NOMO-1 (cell line): ENCODE measurements at regions not wholly inside any gene's neighbourhood (a gene's known extent, or its start where the extent isn't known, plus 50 kb on each side); places are given as distances from the start of the nearest gene placed in this dataset.
"Not testable (repeated sequence)": the region's sequence is repeated elsewhere in the genome, so short reads cannot be mapped to it uniquely, and the experiment has no call there.

ENCODE experiments used
- DNase-seq, 2 experiments: peaks; one replicate each; lab custom pipeline; 2025; ENCODE audit not compliant: unreplicated experiment in 2 of 2; lab: John Stamatoyannopoulos, UW

GRCh38 chr11:82085493-82085892, 648.2 kb downstream of the FAM181B start:
- no peak for DNase-seq

- DNase-seq = no peak
Measured at GRCh38 chr11:82082976-82083375, 650.7 kb downstream of the FAM181B start.

DNA sequence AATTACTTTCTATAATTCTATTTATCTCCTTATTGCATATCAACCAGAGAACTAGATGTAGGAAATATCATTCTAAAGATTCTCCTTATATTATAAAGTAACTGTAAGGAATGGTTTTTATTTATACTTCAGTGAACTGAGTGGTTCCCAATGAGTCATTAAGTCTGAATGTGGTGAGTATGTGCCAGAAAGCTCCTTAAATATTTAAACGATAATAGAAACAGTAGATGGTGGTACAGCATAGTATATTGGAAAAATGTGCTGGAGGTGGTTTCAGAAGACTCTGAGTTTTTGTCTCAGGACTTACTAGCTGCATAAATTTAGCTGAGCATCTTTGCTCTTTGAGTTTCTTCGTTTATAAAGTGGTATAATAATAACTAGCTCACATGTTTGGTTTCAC, 653.5 kb downstream of the FAM181B start:
- DNase-seq = no peak

DNA sequence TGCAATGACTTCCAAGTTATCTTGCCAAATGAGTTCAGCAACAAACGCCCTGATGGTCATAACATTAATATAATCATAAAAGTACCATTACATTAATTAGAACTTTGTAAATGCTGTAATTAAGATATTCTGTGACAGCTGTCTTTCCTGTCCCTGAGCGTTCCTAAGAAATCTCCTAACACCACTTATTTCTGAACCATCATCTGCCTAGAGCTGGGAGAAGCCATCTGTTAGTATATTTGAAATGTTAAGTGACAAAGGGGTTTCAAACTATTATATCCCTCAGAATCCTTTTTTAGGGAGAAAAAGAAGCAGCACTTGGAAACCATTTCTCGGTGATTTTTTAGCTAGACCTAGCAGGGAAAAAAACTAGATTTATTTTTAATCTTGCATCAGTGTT, 657.5 kb downstream of the FAM181B start:
- DNase-seq = no peak

GRCh38 chr11:82059505-82059904, 674.2 kb downstream of the FAM181B start:
- DNase-seq = no peak

DNA sequence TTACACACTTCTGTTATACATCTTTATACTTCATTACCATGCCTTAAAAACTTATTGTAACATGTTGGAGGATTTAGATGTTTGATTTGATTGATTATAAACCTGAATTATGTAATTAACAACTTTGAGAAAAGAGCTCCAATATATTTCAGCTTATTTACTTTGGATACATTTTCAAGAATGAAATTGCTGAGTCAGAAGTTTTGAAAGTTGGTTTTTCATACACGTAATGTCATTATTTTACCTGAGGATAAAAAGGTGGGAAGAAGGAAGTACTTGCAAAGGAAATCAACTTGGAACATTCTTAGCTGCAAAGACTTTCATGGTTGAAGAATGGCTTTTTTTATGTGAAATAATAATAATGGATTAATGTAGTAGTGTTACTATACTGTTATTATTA, 677.2 kb downstream of the FAM181B start:
- DNase-seq = no peak

- no peak for DNase-seq
Measured at GRCh38 chr11:82049199-82049598, 684.5 kb downstream of the FAM181B start.

GRCh38 chr11:82047200-82047599, 686.5 kb downstream of the FAM181B start:
- DNase-seq = no peak

- DNase-seq = no peak
Measured at GRCh38 chr11:82046778-82047177, 686.9 kb downstream of the FAM181B start.

- no peak for DNase-seq
Measured at GRCh38 chr11:82045748-82046457, 687.8 kb downstream of the FAM181B start.

GRCh38 chr11:82043316-82043715, 690.3 kb downstream of the FAM181B start:
- no peak for DNase-seq

- no peak for DNase-seq
Measured at GRCh38 chr11:82041764-82042163, 691.9 kb downstream of the FAM181B start.

- DNase-seq = no peak
Measured at GRCh38 chr11:82038154-82038553, 695.5 kb downstream of the FAM181B start.

DNA sequence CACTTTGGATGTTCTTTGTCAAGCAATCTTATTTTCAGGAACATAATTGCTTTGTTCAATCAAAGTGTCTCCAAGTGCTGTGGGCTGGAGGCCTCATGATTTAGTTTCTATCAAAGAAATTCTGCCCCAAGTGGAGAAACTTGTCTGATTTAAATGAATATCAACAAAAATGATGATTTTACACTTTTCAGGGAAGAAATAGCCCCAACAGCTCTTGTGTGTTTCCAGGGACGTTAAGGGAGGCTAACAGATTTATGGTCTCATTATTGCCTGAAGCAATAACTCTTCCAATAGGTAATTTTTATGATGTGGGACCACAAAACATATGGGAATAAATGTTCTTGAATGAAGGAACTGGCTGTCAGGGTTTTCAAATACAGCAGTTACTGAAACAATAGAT, 699.1 kb downstream of the FAM181B start:
- DNase-seq = no peak

- not testable (repeated sequence) for DNase-seq
Measured at GRCh38 chr11:82027335-82027734, 706.3 kb downstream of the FAM181B start.

GRCh38 chr11:82024760-82025159, 708.9 kb downstream of the FAM181B start:
- no peak for DNase-seq

DNA sequence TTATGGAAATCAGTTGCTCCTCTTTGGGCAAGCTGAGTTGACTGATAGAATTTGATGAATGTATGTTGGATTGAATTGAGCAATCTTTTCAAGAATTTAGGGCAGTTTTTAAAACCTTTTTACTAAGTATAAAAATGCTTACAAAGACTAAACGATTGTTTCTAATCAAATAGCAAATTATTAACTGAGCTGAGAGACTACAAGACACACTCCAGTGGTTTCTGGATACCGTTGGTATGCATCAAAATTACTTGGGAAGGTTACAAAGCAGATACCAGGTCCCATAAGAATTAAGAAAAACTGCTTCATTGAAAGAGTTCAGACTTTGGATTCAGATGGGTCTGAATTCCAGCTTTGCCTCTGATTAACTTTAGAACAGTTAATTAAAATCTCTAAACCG, 721.4 kb downstream of the FAM181B start:
- DNase-seq = no peak

DNA sequence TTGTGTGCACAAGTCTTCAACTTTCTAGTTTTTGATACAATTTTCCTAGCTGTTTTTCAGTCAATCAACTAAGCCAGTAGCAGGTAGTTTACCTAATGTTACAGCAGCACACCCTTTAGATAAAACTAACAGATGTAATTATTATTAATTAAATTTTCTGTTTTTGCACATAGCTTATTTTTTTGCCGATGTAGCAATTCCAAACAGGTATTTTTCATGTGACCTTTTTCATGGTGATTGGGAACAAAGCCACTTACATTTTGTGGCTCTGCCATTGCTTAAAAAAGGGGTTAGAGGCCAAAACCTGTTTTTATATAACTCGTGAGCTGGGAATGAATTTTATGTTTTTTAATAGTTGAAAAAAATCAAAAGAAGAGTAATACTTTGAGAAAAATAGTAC, 724.5 kb downstream of the FAM181B start:
- DNase-seq = no peak

DNA sequence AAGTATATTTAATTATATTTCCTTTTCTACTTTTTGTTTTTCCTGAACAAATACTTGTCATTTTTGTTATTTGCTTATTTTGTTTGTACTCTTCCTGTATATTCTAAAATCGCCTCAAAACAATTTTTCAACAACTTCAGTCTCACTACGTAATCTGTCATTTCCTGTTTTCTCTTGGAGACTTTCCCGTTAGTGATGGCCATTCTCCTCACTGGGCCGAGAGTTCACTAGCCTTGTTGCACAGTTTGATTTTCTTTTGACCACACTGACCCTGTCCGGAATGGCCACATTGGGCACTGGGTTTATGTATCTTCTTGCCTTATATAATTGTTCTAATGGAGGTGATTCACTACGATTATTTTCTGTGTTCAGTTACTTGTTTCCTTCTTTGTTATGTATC, 726.1 kb downstream of the FAM181B start:
- DNase-seq = no peak

- no peak for DNase-seq
Measured at GRCh38 chr11:82004537-82005213, 729.0 kb downstream of the FAM181B start.

- DNase-seq = no peak
Measured at GRCh38 chr11:82003671-82004515, 729.8 kb downstream of the FAM181B start.

- DNase-seq = no peak
Measured at GRCh38 chr11:82003024-82003423, 730.6 kb downstream of the FAM181B start.
